B cell (primary cell): ENCODE measurements at regions not wholly inside any gene's neighbourhood (a gene's known extent, or its start where the extent isn't known, plus 50 kb on each side); places are given as distances from the start of the nearest gene placed in this dataset.

ENCODE experiments used
- ATAC-seq: fragments of 200-7000 bp; cut with Tn5 transposase; one replicate; pipeline ENCODE4 v1.10.0; 2021; ENCODE audit warnings: low read depth, mild to moderate bottlenecking, moderate number of reproducible peaks, moderate library complexity
- CTCF ChIA-PET: fragments of 350-600 bp; sonication (Branson Sonifier 250); formaldehyde crosslinking; loops from one replicate; lab custom pipeline; 2021; ENCODE audit warnings: antibody characterized with exemption, inconsistent platforms; lab: Charles Lee
- POLR2A ChIA-PET: fragments of 350-600 bp; sonication (Branson Sonifier 250); formaldehyde crosslinking; loops from one replicate; lab custom pipeline; 2021; ENCODE audit warnings: antibody characterized with exemption; lab: Charles Lee
- DNase-seq: peaks from one replicate; pipeline ENCODE4 v3.0.0; 2013
- H2AFZ ChIP-seq: 2 replicates; pipeline ENCODE4 v1.6.1; 2012; ENCODE audit warnings: mild to moderate bottlenecking, low read depth, low read length; ENCODE audit not compliant: insufficient read depth, poor library complexity, severe bottlenecking
- H3K27ac ChIP-seq, 2 donors: 1 replicate in 1 of 2; 2 replicates in 1 of 2; pipeline ENCODE4 v1.5.1; 2012 to 2013; ENCODE audit warnings: low read length in 2 of 2, mild to moderate bottlenecking in 2 of 2, moderate library complexity in 1 of 2
- H3K27me3 ChIP-seq, 4 experiments: fragments of 200-600 bp in 1 of 4; sonication (generic) in 1 of 4; replicated peaks in 1 of 4; 1 replicate in 2 of 4; 2 replicates in 2 of 4; pipeline versions ENCODE4 v1.6.1 to v1.7.0; 2013 to 2016; ENCODE audit warnings: low read length in 3 of 4, mild to moderate bottlenecking in 2 of 4, mixed read lengths in 1 of 4, moderate library complexity in 1 of 4; ENCODE audit not compliant: insufficient read depth in 4 of 4, control insufficient read depth in 3 of 4; ENCODE audit errors: control extremely low read depth in 1 of 4
- H3K36me3 ChIP-seq, 2 experiments: replicated peaks in 1 of 2; 1 replicate in 1 of 2; 2 replicates in 1 of 2; pipeline versions ENCODE4 v1.6.1 to v1.7.1; 2013; ENCODE audit warnings: low read length in 1 of 2; ENCODE audit not compliant: insufficient read depth in 2 of 2, control insufficient read depth in 1 of 2; ENCODE audit errors: control extremely low read depth in 1 of 2, extremely low read depth in 1 of 2
- H3K4me1 ChIP-seq, 2 donors: fragments of 200-600 bp in 1 of 2; sonication (generic) in 1 of 2; 1 replicate in 1 of 2; 2 replicates in 1 of 2; pipeline versions ENCODE4 v1.5.1 to v1.6.1; 2013 to 2017; ENCODE audit warnings: low read length in 2 of 2; ENCODE audit not compliant: control insufficient read depth in 2 of 2, insufficient read depth in 2 of 2
- H3K4me2 ChIP-seq: replicated peaks from 2 replicates; pipeline ENCODE3; 2012; ENCODE audit warnings: mild to moderate bottlenecking, low read depth, low read length; ENCODE audit not compliant: poor library complexity, severe bottlenecking
- H3K4me3 ChIP-seq, 5 experiments: fragments of 200-600 bp in 1 of 5; sonication (generic) in 1 of 5; 1 replicate in 3 of 5; 2 replicates in 2 of 5; pipeline versions ENCODE4 v1.5.1 to v1.7.0; 2011 to 2016; ENCODE audit warnings: low read length in 4 of 5, mild to moderate bottlenecking in 4 of 5, low read depth in 2 of 5, control low read depth in 1 of 5, moderate library complexity in 1 of 5; ENCODE audit not compliant: insufficient read depth in 1 of 5; ENCODE audit errors: control extremely low read depth in 1 of 5, extremely low read depth in 1 of 5
- H3K79me2 ChIP-seq: fragments of 200-600 bp; sonication (generic); one replicate; pipeline ENCODE4 v1.6.0; 2016; ENCODE audit warnings: low read length; ENCODE audit not compliant: control insufficient read depth, insufficient read depth
- H3K9ac ChIP-seq: fragments of 200-600 bp; sonication (generic); 2 replicates; pipeline ENCODE4 v1.6.1; 2017; ENCODE audit warnings: mild to moderate bottlenecking, low read length, moderate library complexity
- H3K9me3 ChIP-seq, 3 donors: one replicate each; pipeline versions ENCODE4 v1.6.1 to v1.7.1; 2013; ENCODE audit warnings: low read length in 2 of 3; ENCODE audit not compliant: control insufficient read depth in 2 of 3, insufficient read depth in 1 of 3; ENCODE audit errors: control extremely low read depth in 1 of 3
- H4K20me1 ChIP-seq: 2 replicates; pipeline ENCODE4 v1.6.0; 2012; ENCODE audit warnings: mild to moderate bottlenecking, low read length; ENCODE audit not compliant: insufficient read depth, control insufficient read depth, poor library complexity, severe bottlenecking
- H3K27ac Mint-ChIP-seq: one replicate; pipeline ENCODE4 v1.8.0; 2021; ENCODE audit warnings: mixed read lengths
- H3K27me3 Mint-ChIP-seq: one replicate; pipeline ENCODE4 v1.8.0; 2021; ENCODE audit warnings: mixed read lengths
- H3K4me1 Mint-ChIP-seq: one replicate; pipeline ENCODE4 v1.8.0; 2021; ENCODE audit warnings: mixed read lengths
- H3K4me3 Mint-ChIP-seq: one replicate; pipeline ENCODE4 v1.8.0; 2021; ENCODE audit warnings: mixed read lengths
- H3K9me3 Mint-ChIP-seq: one replicate; pipeline ENCODE4 v1.8.0; 2022; ENCODE audit warnings: mixed read lengths; ENCODE audit not compliant: insufficient read depth
- CTCF ChIP-seq: fragments of 200-600 bp; IDR thresholded peaks from one replicate; pipeline ENCODE4 v1.8.0; 2022; ENCODE audit warnings: antibody characterized with exemption, mild to moderate bottlenecking
- EZH2 ChIP-seq: IDR thresholded peaks from 2 replicates; pipeline ENCODE4 v1.6.1; 2012; ENCODE audit warnings: borderline replicate concordance, low read depth, mild to moderate bottlenecking, moderate library complexity, low read length; ENCODE audit not compliant: insufficient read depth, poor library complexity, severe bottlenecking
- WGBS: methylation state at CpG from one replicate; pipeline ENCODE4 v1.1.5; 2013; ENCODE audit warnings: missing lambda C conversion rate; ENCODE audit not compliant: insufficient coverage; 5-methylcytosine and 5-hydroxymethylcytosine counted together
- intact Hi-C: fragments of 100-400 bp; cut with micrococcal nuclease; formaldehyde crosslinking; loops from one replicate; pipeline ENCODE4 v1.10.0; 2022

GRCh38 chr5:148005788-148006520 lies 57.8 kb upstream of the SPINK5 start:
- POLR2A ChIA-PET = no interaction called here
- Mint-ChIP-seq H3K4me3 (no peak overlapping the region), H3K4me1 (no peaks in the 10 kb centered on the region), H3K27ac (no peak overlapping the region), H3K9me3 (peaks cover 1% of the 10 kb centered on the region), H3K27me3 (no peaks in the 10 kb centered on the region)
- H3K36me3 ChIP-seq = no peaks in the 10 kb centered on the region
- CTCF ChIA-PET = no interaction called here
- TF ChIP-seq EZH2 = no peak
- no peak for TF ChIP-seq CTCF
- H3K4me1 ChIP-seq = no peaks in the 10 kb centered on the region
- H3K4me3 ChIP-seq = no peak overlapping the region
- intact Hi-C loops = no loop called here
- ATAC-seq (no peak), DNase-seq (no peak)
- H3K27ac ChIP-seq = no peak overlapping the region
- H4K20me1 ChIP-seq = no peaks in the 10 kb centered on the region
- no peak overlapping the region for H3K9ac ChIP-seq
- no peaks in the 10 kb centered on the region for H3K79me2 ChIP-seq
- no peak overlapping the region for H3K4me2 ChIP-seq
- peaks cover 0 to 17% (median 16%) of the 10 kb centered on the region in 3 donors for H3K9me3 ChIP-seq
- 67% methylated on average over 8 of the region's 12 CpGs for WGBS
- no peak overlapping the region for H2AFZ ChIP-seq
- no peaks in the 10 kb centered on the region for H3K27me3 ChIP-seq

- ChIA-PET POLR2A (no interaction called here), CTCF (no interaction called here)
- ATAC-seq (no peak), DNase-seq (no peak)
- H3K27me3 Mint-ChIP-seq = no peaks in the 10 kb centered on the region
- Histone ChIP-seq H3K9me3 (peaks cover 3 to 19% (median 17%) of the 10 kb centered on the region in 3 donors), H3K36me3 (no peaks in the 10 kb centered on the region), H2AFZ (no peak overlapping the region), H3K27ac (no peak overlapping the region), H3K27me3 (no peaks in the 10 kb centered on the region), H3K4me1 (no peaks in the 10 kb centered on the region), H3K4me3 (no peak overlapping the region), H3K4me2 (no peak overlapping the region), H4K20me1 (no peaks in the 10 kb centered on the region), H3K9ac (no peak overlapping the region), H3K79me2 (no peaks in the 10 kb centered on the region)
- no peak overlapping the region for H3K27ac Mint-ChIP-seq
- intact Hi-C loops = no loop called here
- H3K4me3 Mint-ChIP-seq = no peak overlapping the region
- H3K4me1 Mint-ChIP-seq = no peaks in the 10 kb centered on the region
- TF ChIP-seq CTCF = no peak
- no peak for TF ChIP-seq EZH2
- peaks cover 6% of the 10 kb centered on the region for H3K9me3 Mint-ChIP-seq
These were observed 60.6 kb upstream of the SPINK5 start for GRCh38 chr5:148003226-148003625.
